ENCODE measurements at regions not wholly inside any gene's neighbourhood (a gene's known extent, or its start where the extent isn't known, plus 50 kb on each side); places are given as distances from the start of the nearest gene placed in this dataset.

DNA sequence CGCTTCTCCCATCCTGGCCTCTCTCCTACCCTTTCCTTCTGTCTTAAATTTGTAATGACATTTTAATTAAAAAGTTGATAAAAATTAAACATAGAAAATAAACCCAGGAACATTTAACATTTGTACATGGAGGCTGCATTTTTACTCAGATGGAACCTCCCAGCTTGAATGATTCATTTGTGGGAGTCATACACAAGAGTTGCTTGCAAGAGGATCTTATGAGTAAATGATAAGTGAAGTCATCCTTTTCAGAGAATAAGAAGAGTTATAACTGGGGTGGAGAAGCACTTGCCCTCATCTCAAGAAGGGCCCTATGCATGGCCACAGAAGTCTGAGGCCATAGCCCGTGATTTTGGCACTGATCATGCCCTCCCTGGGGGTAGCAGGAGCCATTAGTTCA lies 482.9 kb upstream of the BOD1L1 start:
- 62 to 68% (median 67%) methylated on average over 2 of the region's 2 CpGs for WGBS, 3 donors
- no peak for DNase-seq
- Histone ChIP-seq H3K36me3 (ENCODE audit: insufficient read depth in 1 of 2, low read depth in 1 of 2) (no peaks in the 10 kb centered on the region), H3K4me1 (no peaks in the 10 kb centered on the region), H3K4me3 (no peak overlapping the region), H3K27ac (no peak overlapping the region), H3K9me3 (no peaks in the 10 kb centered on the region), H3K27me3 (ENCODE audit: insufficient read depth in 3 of 3, low read length in 2 of 3) (no peaks in the 10 kb centered on the region)
- intact Hi-C loops (cut with DNase I) = no loop called here
- ATAC-seq = no peak
- TF ChIP-seq, protein P1, sequence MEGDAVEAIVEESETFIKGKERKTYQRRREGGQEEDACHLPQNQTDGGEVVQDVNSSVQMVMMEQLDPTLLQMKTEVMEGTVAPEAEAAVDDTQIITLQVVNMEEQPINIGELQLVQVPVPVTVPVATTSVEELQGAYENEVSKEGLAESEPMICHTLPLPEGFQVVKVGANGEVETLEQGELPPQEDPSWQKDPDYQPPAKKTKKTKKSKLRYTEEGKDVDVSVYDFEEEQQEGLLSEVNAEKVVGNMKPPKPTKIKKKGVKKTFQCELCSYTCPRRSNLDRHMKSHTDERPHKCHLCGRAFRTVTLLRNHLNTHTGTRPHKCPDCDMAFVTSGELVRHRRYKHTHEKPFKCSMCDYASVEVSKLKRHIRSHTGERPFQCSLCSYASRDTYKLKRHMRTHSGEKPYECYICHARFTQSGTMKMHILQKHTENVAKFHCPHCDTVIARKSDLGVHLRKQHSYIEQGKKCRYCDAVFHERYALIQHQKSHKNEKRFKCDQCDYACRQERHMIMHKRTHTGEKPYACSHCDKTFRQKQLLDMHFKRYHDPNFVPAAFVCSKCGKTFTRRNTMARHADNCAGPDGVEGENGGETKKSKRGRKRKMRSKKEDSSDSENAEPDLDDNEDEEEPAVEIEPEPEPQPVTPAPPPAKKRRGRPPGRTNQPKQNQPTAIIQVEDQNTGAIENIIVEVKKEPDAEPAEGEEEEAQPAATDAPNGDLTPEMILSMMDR (IDR thresholded peaks at IDR 0.05) = no peak

DNA sequence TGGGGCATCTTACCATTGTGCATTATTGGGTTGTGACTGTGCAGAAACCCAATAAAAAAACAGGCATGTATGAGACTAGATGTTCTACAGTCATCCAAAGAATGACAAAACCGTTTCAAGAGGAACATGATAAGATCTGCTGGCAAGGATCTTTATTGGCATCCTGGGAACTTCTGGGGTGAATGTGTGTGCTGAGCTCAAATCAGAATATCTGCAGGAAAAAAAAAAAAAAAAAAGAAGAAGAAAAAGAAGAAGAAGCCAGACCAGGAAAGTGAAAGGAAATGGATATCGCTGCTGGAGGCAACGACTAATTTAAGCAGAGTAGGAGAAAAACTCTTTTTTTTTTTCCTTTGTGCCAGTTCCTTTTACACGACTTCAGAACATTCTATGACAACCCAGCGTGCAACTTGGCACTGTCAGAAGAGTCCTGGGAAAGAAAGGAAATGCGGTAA lies 484.2 kb upstream of the BOD1L1 start:
- Histone ChIP-seq H3K4me1 (no peaks in the 10 kb centered on the region), H3K27me3 (ENCODE audit: insufficient read depth in 3 of 3, low read length in 2 of 3) (no peaks in the 10 kb centered on the region), H3K4me3 (no peak overlapping the region), H3K9me3 (no peaks in the 10 kb centered on the region), H3K36me3 (ENCODE audit: insufficient read depth in 1 of 2, low read depth in 1 of 2) (no peaks in the 10 kb centered on the region), H3K27ac (no peak overlapping the region)
- TF ChIP-seq, protein P1 (IDR thresholded peaks at IDR 0.05) = no peak
- DNase-seq = no peak
- WGBS, 3 donors = 36 to 54% (median 53%) methylated on average over 6 of the region's 6 CpGs
- intact Hi-C loops (cut with DNase I) = no loop called here
- ATAC-seq = no peak

DNA sequence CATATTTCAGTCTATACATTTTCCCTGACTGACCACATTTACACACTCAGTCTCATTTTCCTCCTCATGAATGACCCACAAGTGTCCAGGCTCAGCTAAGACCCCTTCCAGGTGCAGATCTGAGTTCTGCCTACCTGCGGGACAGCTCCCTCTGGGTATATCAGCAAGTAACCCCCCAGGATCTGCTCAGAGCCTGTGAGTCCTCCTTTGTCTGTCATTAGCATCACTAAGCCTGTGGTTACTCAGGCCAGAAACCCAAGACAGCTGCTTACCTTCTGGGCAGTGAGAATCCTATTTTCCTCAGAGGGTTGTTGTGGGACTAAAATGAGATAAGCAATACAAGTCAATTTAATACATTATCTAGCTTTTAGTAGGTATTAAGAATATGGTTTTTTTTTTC lies 487.6 kb upstream of the BOD1L1 start:
- no peak overlapping the region for H3K4me3 ChIP-seq
- H3K4me1 ChIP-seq = no peaks in the 10 kb centered on the region
- ATAC-seq = no peak
- 78 to 84% (median 78%) methylated on average over 1 of the region's 1 CpG for WGBS, 3 donors
- H3K27ac ChIP-seq = no peak overlapping the region
- no peak for DNase-seq
- TF ChIP-seq, protein P1 (IDR thresholded peaks at IDR 0.05) = no peak
- H3K36me3 ChIP-seq (ENCODE audit: insufficient read depth in 1 of 2, low read depth in 1 of 2) = no peaks in the 10 kb centered on the region
- no peaks in the 10 kb centered on the region for H3K9me3 ChIP-seq
- H3K27me3 ChIP-seq (ENCODE audit: insufficient read depth in 3 of 3, low read length in 2 of 3) = no peaks in the 10 kb centered on the region
- intact Hi-C loops (cut with DNase I) = no loop called here

DNA sequence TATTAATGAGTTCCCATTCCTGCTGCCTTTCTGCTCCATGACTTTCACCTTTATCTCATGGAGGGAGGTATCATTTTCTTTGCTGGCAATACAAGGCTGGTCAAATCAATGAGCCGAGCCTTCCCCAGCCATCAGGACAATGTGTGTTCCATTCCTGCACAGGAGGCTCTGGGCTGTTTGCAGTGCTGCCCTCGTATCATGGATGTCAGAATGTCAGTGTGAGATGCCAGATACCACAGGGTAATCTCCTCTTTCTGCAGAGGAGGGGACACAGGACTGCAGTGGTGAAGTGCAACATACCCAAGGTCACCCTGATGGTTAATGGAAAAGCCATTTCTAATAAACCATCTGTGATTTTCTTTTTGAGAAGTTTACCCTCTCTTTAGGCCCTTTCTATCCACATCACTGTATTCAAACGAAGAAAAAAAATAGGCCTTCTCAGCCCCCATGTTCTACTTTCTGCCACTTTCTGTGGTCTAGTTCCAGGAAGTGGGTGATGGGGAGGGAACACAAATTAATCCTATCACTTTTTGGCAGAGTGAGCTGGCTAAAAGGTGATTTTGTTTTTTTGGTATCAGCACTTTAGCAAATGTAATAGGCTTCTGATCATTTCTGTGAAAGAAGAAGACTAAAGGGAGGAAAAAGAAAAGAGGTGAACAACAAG lies 490.2 kb upstream of the BOD1L1 start:
- TF ChIP-seq, protein P1 (IDR thresholded peaks at IDR 0.05) = no peak
- no peaks in the 10 kb centered on the region for H3K36me3 ChIP-seq (ENCODE audit: insufficient read depth in 1 of 2, low read depth in 1 of 2)
- H3K4me1 ChIP-seq = no peaks in the 10 kb centered on the region
- no peak overlapping the region for H3K27ac ChIP-seq
- H3K4me3 ChIP-seq = no peak overlapping the region
- ATAC-seq = no peak
- intact Hi-C loops (cut with DNase I) = no loop called here
- no peak for DNase-seq
- 62 to 65% (median 65%) methylated on average over 3 of the region's 3 CpGs for WGBS, 3 donors
- no peaks in the 10 kb centered on the region for H3K27me3 ChIP-seq (ENCODE audit: insufficient read depth in 3 of 3, low read length in 2 of 3)
- H3K9me3 ChIP-seq = no peaks in the 10 kb centered on the region

DNA sequence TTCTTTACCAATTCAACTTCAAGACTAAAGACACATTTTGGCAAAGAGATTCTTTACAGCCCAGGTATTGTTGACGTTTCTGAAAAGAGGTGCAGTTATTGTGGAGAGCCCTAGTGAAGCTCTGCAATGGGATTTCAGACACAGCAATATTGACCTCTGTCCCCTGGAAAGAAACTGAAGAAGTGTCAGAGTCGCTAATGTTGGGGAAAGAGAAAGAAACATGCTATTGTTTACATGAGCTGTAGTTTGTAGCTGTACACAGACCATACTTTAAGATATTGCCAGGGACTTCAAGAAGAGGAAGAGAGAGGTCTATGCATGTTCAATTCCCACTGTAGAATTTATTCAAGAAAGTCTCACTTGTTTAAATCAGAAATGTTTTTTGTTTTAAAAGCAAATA lies 497.3 kb upstream of the BOD1L1 start:
- ATAC-seq = no peak
- no peaks in the 10 kb centered on the region for H3K27me3 ChIP-seq (ENCODE audit: insufficient read depth in 3 of 3, low read length in 2 of 3)
- 46 to 53% (median 47%) methylated on average over 2 of the region's 2 CpGs for WGBS, 3 donors

More for the DNA sequence above, 497.3 kb upstream of the BOD1L1 start:
- Histone ChIP-seq H3K27ac (no peak overlapping the region), H3K36me3 (ENCODE audit: insufficient read depth in 1 of 2, low read depth in 1 of 2) (no peaks in the 10 kb centered on the region), H3K9me3 (no peaks in the 10 kb centered on the region), H3K4me1 (no peaks in the 10 kb centered on the region), H3K4me3 (no peak overlapping the region)
- TF ChIP-seq, protein P1 (IDR thresholded peaks at IDR 0.05) = no peak
- intact Hi-C loops (cut with DNase I) = no loop called here
- DNase-seq = no peak
